MM.1S (cell line): ENCODE measurements at regions not wholly inside any gene's neighbourhood (a gene's known extent, or its start where the extent isn't known, plus 50 kb on each side); places are given as distances from the start of the nearest gene placed in this dataset.

ENCODE experiments used
- DNase-seq: peaks from one replicate; pipeline ENCODE4 v3.0.0-alpha.2; 2015
- H2AFZ ChIP-seq: fragments of 300-600 bp; sonication (generic); 2 replicates; pipeline ENCODE4 v1.6.0; 2016; ENCODE audit warnings: antibody characterized with exemption, low read length
- H3F3A ChIP-seq: fragments of 300-600 bp; sonication (generic); 2 replicates; pipeline ENCODE4 v1.6.1; 2016; ENCODE audit warnings: mild to moderate bottlenecking, antibody characterized with exemption, low read length, moderate library complexity, mixed read lengths; ENCODE audit not compliant: insufficient read depth
- H3K27ac ChIP-seq: fragments of 300-600 bp; sonication (generic); 2 replicates; pipeline ENCODE4 v1.5.1; 2016; ENCODE audit warnings: mild to moderate bottlenecking, low read length
- H3K27me3 ChIP-seq: fragments of 300-600 bp; sonication (generic); replicated peaks from 2 replicates; pipeline ENCODE4 v1.6.0; 2016; ENCODE audit warnings: low read length; ENCODE audit not compliant: insufficient read depth
- H3K36me3 ChIP-seq: fragments of 300-600 bp; sonication (generic); replicated peaks from 2 replicates; pipeline ENCODE4 v1.6.1; 2016; ENCODE audit warnings: mild to moderate bottlenecking, low read length, mixed read lengths; ENCODE audit not compliant: insufficient read depth
- H3K4me1 ChIP-seq: fragments of 300-600 bp; sonication (generic); 2 replicates; pipeline ENCODE4 v1.6.1; 2016; ENCODE audit warnings: low read length, mixed read lengths
- H3K4me2 ChIP-seq: fragments of 300-600 bp; sonication (generic); 2 replicates; pipeline ENCODE4 v1.6.0; 2016; ENCODE audit warnings: low read depth, low read length
- H3K4me3 ChIP-seq: fragments of 300-600 bp; sonication (generic); 2 replicates; pipeline ENCODE4 v1.5.1; 2016; ENCODE audit warnings: low read length, mixed read lengths
- H3K79me2 ChIP-seq: fragments of 300-600 bp; sonication (generic); 2 replicates; pipeline ENCODE4 v1.6.1; 2016; ENCODE audit warnings: mixed run types, low read length, mixed read lengths
- H3K9ac ChIP-seq: fragments of 300-600 bp; sonication (generic); 2 replicates; pipeline ENCODE4 v1.6.1; 2016; ENCODE audit warnings: low read length, mixed read lengths
- H3K9me2 ChIP-seq: fragments of 300-600 bp; sonication (generic); replicated peaks from 2 replicates; pipeline ENCODE4 v1.6.1; 2016; ENCODE audit warnings: mild to moderate bottlenecking, low read length, mixed read lengths; ENCODE audit not compliant: insufficient read depth
- H3K9me3 ChIP-seq: fragments of 300-600 bp; sonication (generic); replicated peaks from 2 replicates; pipeline ENCODE4 v1.6.1; 2016; ENCODE audit warnings: mild to moderate bottlenecking, low read length, mixed read lengths; ENCODE audit not compliant: insufficient read depth
- H4K20me1 ChIP-seq: fragments of 300-600 bp; sonication (generic); 2 replicates; pipeline ENCODE4 v1.6.1; 2016; ENCODE audit warnings: mild to moderate bottlenecking, low read length, moderate library complexity, mixed read lengths; ENCODE audit not compliant: insufficient read depth
- EZH2 ChIP-seq: fragments of 300-600 bp; sonication (generic); optimal IDR thresholded peaks from 2 replicates; pipeline ENCODE3; 2017; ENCODE audit warnings: low read depth, mild to moderate bottlenecking, antibody characterized with exemption, low read length, mixed read lengths
- EZH2phosphoT487 ChIP-seq: fragments of 300-600 bp; sonication (generic); IDR thresholded peaks from 2 replicates; pipeline ENCODE4 v1.6.1; 2018; ENCODE audit warnings: antibody characterized with exemption, low read length
- TF ChIP-seq, protein P1 (sequence below): fragments of 300-600 bp; sonication (generic); IDR thresholded peaks from 2 replicates; pipeline ENCODE4 v1.5.1; 2016; ENCODE audit warnings: antibody characterized with exemption, low read length, mixed read lengths

DNA sequence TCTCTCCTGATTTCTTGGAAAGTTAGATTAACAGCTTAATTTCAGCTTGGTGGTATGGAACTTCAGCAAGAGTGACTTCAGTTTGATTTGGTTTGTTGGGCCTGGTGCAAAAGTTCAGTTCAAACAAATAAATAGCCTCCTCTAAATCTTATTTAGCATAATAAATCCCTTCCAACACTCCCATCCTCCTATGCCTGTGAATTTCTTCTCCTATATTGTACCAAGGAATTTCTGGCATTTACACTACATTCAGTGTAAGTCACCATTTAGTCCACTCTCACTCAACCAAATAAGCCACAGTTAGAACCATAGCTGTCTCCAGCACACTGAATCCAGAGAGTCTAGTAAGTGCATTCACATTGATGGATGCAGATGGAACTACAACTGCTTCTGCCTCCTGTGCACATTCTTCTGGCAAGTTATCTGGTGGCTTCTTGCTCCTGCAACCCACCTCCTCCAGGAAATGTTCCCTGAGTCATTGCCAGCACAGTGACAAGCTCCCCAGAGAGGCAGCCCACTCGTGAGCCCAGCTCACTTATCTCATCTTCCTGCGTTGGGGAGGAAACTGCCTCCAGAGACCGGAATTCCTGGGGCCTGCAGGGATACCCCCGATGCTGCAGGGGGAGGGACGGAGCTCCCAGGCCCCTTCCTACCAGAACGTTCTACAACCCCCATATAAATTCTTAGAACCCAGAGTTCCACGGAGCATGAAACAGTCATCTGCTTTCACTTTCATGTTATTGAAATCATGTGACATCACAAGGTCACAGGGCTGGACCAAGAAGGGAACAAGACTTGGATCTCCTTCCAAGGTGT is 318.3 kb downstream of the PHKB start:
- Histone ChIP-seq H3K27me3 (no peaks in the 10 kb centered on the region), H3K9me2 (no peaks in the 10 kb centered on the region), H3K4me1 (0 out of 2 replicates have a peak, but pooled peaks cover 3% of the 10 kb centered on the region), H3K27ac (no peak overlapping the region), H3K9me3 (no peaks in the 10 kb centered on the region), H3K79me2 (no peaks in the 10 kb centered on the region), H3K4me3 (peak overlapping the region; percentile 61), H3K9ac (peak overlapping the region; percentile 38; the same call in 1 of the 2 replicates), H3K36me3 (no peaks in the 10 kb centered on the region), H3F3A (no peaks in the 10 kb centered on the region), H3K4me2 (peak overlapping the region; percentile 67), H2AFZ (peak overlapping the region; percentile 88), H4K20me1 (no peaks in the 10 kb centered on the region)
- TF ChIP-seq EZH2phosphoT487: no peak
- TF ChIP-seq EZH2: no peak
- TF ChIP-seq, protein P1, sequence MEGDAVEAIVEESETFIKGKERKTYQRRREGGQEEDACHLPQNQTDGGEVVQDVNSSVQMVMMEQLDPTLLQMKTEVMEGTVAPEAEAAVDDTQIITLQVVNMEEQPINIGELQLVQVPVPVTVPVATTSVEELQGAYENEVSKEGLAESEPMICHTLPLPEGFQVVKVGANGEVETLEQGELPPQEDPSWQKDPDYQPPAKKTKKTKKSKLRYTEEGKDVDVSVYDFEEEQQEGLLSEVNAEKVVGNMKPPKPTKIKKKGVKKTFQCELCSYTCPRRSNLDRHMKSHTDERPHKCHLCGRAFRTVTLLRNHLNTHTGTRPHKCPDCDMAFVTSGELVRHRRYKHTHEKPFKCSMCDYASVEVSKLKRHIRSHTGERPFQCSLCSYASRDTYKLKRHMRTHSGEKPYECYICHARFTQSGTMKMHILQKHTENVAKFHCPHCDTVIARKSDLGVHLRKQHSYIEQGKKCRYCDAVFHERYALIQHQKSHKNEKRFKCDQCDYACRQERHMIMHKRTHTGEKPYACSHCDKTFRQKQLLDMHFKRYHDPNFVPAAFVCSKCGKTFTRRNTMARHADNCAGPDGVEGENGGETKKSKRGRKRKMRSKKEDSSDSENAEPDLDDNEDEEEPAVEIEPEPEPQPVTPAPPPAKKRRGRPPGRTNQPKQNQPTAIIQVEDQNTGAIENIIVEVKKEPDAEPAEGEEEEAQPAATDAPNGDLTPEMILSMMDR: no peak
- DNase-seq: peak; percentile 57

- Histone ChIP-seq H3K9me2 (no peaks in the 10 kb centered on the region), H2AFZ (no peak overlapping the region), H3K4me2 (no peak overlapping the region), H3K27ac (no peak overlapping the region), H3K9me3 (no peaks in the 10 kb centered on the region), H3K79me2 (no peaks in the 10 kb centered on the region), H3K27me3 (no peaks in the 10 kb centered on the region), H3K4me1 (0 out of 2 replicates have a peak, but pooled peaks cover 3% of the 10 kb centered on the region), H3K36me3 (no peaks in the 10 kb centered on the region), H4K20me1 (no peaks in the 10 kb centered on the region), H3K9ac (no peak overlapping the region), H3K4me3 (no peak overlapping the region), H3F3A (no peaks in the 10 kb centered on the region)
- DNase-seq: no peak
- TF ChIP-seq EZH2 (no peak), EZH2phosphoT487 (no peak)
- TF ChIP-seq, protein P1: no peak
Measured at GRCh38 chr16:47778106-47778801, 317.1 kb downstream of the PHKB start.

GRCh38 chr16:47777220-47777619 is 316.1 kb downstream of the PHKB start:
- Histone ChIP-seq H3K27ac (no peak overlapping the region), H3K4me2 (no peak overlapping the region), H3K79me2 (no peaks in the 10 kb centered on the region), H3K27me3 (no peaks in the 10 kb centered on the region), H4K20me1 (no peaks in the 10 kb centered on the region), H2AFZ (no peak overlapping the region), H3K9me3 (no peaks in the 10 kb centered on the region), H3K9ac (no peak overlapping the region), H3F3A (no peaks in the 10 kb centered on the region), H3K36me3 (no peaks in the 10 kb centered on the region), H3K4me3 (no peak overlapping the region), H3K9me2 (no peaks in the 10 kb centered on the region), H3K4me1 (0 out of 2 replicates have a peak, but pooled peaks cover 3% of the 10 kb centered on the region)
- DNase-seq: no peak
- TF ChIP-seq, protein P1: no peak
- TF ChIP-seq EZH2: no peak
- no peak for TF ChIP-seq EZH2phosphoT487
